Adrenal gland (tissue), 9 donors: ENCODE measurements at regions not wholly inside any gene's neighbourhood (a gene's known extent, or its start where the extent isn't known, plus 50 kb on each side); places are given as distances from the start of the nearest gene placed in this dataset.

Source experiments
- DNase-seq, 7 donors: peaks; one replicate each; pipeline ENCODE4 v3.0.0-alpha.2; 2019 to 2020
- H3K27ac ChIP-seq, 5 donors: fragments of 200-600 bp; sonication (generic) in 4 of 5; 1 replicate in 3 of 5; 2 replicates in 2 of 5; pipeline versions ENCODE4 v1.5.1 to v1.8.0; 2016 to 2020; ENCODE audit warnings: mild to moderate bottlenecking in 1 of 5
- H3K27me3 ChIP-seq: fragments of 200-600 bp; 2 replicates; pipeline ENCODE4 v1.8.0; 2021
- H3K36me3 ChIP-seq, 2 donors: fragments of 200-600 bp; replicated peaks in 1 of 2; 1 replicate in 1 of 2; 2 replicates in 1 of 2; pipeline versions ENCODE4 v1.5.1 to v1.8.0; 2018 to 2022
- H3K4me1 ChIP-seq, 2 donors: fragments of 200-600 bp; replicated peaks in 1 of 2; 1 replicate in 1 of 2; 2 replicates in 1 of 2; pipeline versions ENCODE4 v1.5.1 to v1.8.0; 2018 to 2021
- H3K4me3 ChIP-seq, 4 donors: fragments of 200-600 bp; sonication (generic) in 3 of 4; one replicate each; pipeline ENCODE4 v1.5.1; 2016 to 2018
- H3K9me3 ChIP-seq, 3 donors: fragments of 200-600 bp; sonication (generic) in 1 of 3; replicated peaks in 1 of 3; 1 replicate in 2 of 3; 2 replicates in 1 of 3; pipeline versions ENCODE4 v1.5.1 to v1.8.0; 2016 to 2021
- CTCF ChIP-seq, 6 experiments: fragments of 450-650 bp in 4 of 6; fragments of 200-600 bp in 2 of 6; sonication (generic) in 1 of 6; IDR thresholded peaks; 1 replicate in 5 of 6; 2 replicates in 1 of 6; pipeline versions ENCODE4 v1.5.1 to v1.8.0; 2016 to 2021; ENCODE audit warnings: antibody characterized with exemption in 6 of 6, mild to moderate bottlenecking in 2 of 6, moderate library complexity in 1 of 6
- POLR2A ChIP-seq, 2 donors: fragments of 450-650 bp; IDR thresholded peaks; one replicate each; pipeline ENCODE4 v1.6.1; 2017; ENCODE audit warnings: antibody characterized with exemption in 2 of 2, mild to moderate bottlenecking in 2 of 2, moderate library complexity in 1 of 2
- WGBS, 4 donors: extraction: QIAGEN DNeasy Blood & Tissue Kit in 2 of 4; methylation state at CpG; one replicate each; pipeline versions ENCODE4 v1.1.5 to v1.1.7; 2013 to 2017; 5-methylcytosine and 5-hydroxymethylcytosine counted together
- intact Hi-C, 2 donors: fragments of 100-400 bp; cut with DNase I; formaldehyde crosslinking; loops; one replicate each; pipeline versions ENCODE4 v1.14.1 to v1.15.0; 2022 to 2023
- donor health status: healthy with polysubstance abuse.
- donor health status: Bipolar disorder and iron deficiency.
- donor health status: DM: yes; HTN: yes; CAD: no.
- donor health status: DM: no; HTN: no; CAD: no.
- donor health status: DM: no; HTN: no; CAD: no.

- Histone ChIP-seq H3K9me3 (no peaks in the 10 kb centered on the region), H3K27me3 (no peaks in the 10 kb centered on the region), H3K4me3 (no peak overlapping the region), H3K27ac (no peak overlapping the region), H3K36me3 (no peaks in the 10 kb centered on the region), H3K4me1 (no peaks in the 10 kb centered on the region)
- WGBS, 4 donors = 56 to 74% (median 67%) methylated on average over 8 to 9 of the region's 9 CpGs
- DNase-seq = no peak
- intact Hi-C loops = no loop called here
- TF ChIP-seq POLR2A (IDR thresholded peaks at IDR 0.05) (no peak), CTCF (IDR thresholded peaks at IDR 0.05) (no peak)
Observed at GRCh38 chr6:11298651-11299420, 66.4 kb upstream of the NEDD9 start.

- no peak for TF ChIP-seq CTCF (IDR thresholded peaks at IDR 0.05)
- no peak for TF ChIP-seq POLR2A (IDR thresholded peaks at IDR 0.05)
- no peaks in the 10 kb centered on the region for H3K4me1 ChIP-seq
- H3K27ac ChIP-seq = no peak overlapping the region
- no peak overlapping the region for H3K4me3 ChIP-seq
- no peaks in the 10 kb centered on the region for H3K27me3 ChIP-seq
- H3K36me3 ChIP-seq = no peaks in the 10 kb centered on the region
- 84 to 97% (median 94%) methylated on average over 1 of the region's 1 CpG for WGBS, 4 donors
- H3K9me3 ChIP-seq = no peaks in the 10 kb centered on the region
- intact Hi-C loops = no loop called here
- DNase-seq = no peak
Observed at GRCh38 chr6:11297376-11297729, 64.9 kb upstream of the NEDD9 start.

DNA sequence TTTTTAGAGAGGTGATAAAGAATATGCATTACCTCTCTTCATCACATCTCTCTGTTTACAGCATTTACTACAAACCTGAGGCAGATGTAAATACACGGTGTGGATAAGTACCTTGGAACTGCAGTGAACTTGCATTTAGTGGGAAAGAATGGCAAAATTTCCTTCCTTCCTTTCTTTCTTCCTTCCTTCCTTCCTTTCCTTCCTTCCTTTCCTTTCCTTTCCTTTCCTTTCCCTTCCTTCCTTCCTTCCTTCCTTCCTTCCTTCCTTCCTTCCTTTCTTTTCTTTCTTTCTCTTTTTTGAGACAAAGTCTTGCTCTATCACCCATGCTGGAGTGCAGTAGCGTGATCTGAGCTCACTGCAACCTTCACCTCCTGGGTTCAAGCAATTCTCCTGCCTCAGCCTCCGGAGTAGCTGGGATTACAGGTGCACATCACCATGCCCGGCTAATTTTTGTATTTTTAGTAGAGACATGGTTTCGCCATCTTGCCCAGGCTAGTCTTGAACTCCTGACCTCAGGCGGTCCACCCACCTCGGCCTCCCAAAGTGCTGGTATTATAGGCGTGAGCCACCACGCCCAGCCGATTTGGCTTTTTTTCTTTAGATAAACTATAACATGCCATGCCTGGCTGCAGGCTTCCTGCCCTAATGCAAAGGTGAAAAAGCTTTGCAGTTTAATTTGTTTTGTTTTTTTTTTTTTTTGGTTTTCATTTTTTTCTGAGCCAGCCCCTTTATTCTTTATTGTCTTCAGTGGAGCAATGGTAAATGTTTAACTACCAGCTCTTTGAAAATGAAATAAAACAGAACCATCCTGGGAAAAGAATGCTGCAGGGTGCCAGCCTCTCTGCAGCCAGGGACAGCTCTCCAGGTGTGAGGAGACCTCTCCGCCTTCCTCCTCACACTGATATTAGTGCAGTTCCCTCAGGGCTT lies 64.2 kb upstream of the NEDD9 start:
- no peak for DNase-seq
- Histone ChIP-seq H3K4me3 (no peak overlapping the region), H3K27ac (no peak overlapping the region), H3K9me3 (no peaks in the 10 kb centered on the region), H3K36me3 (no peaks in the 10 kb centered on the region), H3K27me3 (no peaks in the 10 kb centered on the region), H3K4me1 (no peaks in the 10 kb centered on the region)
- WGBS, 4 donors = 90 to 95% (median 93%) methylated on average over 11 of the region's 11 CpGs
- intact Hi-C loops = no loop called here
- no peak for TF ChIP-seq CTCF (IDR thresholded peaks at IDR 0.05)
- no peak for TF ChIP-seq POLR2A (IDR thresholded peaks at IDR 0.05)

DNA sequence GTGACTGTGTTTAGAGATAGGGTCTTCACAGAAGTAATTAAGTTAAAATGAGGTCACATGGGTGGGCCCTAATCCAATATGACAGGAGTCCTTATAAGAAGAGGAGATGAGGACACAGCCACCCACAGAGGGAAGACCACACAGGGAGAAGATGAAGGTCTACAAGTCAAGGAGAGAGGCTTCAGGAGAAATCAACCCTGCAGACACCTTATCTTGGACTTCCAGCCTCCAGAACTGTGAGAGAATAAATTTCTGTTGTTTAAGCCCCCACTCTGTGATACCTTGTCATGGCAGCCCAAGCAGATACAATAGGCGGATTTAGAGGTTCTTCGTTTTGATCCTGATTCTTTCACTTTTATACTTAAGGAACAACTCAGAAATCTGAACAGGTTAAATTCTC lies 63.5 kb upstream of the NEDD9 start:
- WGBS, 4 donors = 93 to 100% (median 95%) methylated on average over 2 of the region's 2 CpGs

More for the DNA sequence above, 63.5 kb upstream of the NEDD9 start:
- intact Hi-C loops = no loop called here
- no peaks in the 10 kb centered on the region for H3K4me1 ChIP-seq
- no peak for DNase-seq
- no peak overlapping the region for H3K4me3 ChIP-seq
- H3K36me3 ChIP-seq = no peaks in the 10 kb centered on the region
- TF ChIP-seq CTCF (IDR thresholded peaks at IDR 0.05) (no peak), POLR2A (IDR thresholded peaks at IDR 0.05) (no peak)
- H3K27ac ChIP-seq = no peak overlapping the region
- H3K9me3 ChIP-seq = no peaks in the 10 kb centered on the region
- H3K27me3 ChIP-seq = no peaks in the 10 kb centered on the region
